ENCODE measurements at regions not wholly inside any gene's neighbourhood (a gene's known extent, or its start where the extent isn't known, plus 50 kb on each side); places are given as distances from the start of the nearest gene placed in this dataset.
"Not testable (repeated sequence)": the region's sequence is repeated elsewhere in the genome, so short reads cannot be mapped to it uniquely, and the experiment has no call there.

- no peak for TF ChIP-seq CTCF (IDR thresholded peaks at IDR 0.05 in 2 of 3, conservative IDR thresholded peaks at IDR 0.05 in 1 of 3; ENCODE audit: borderline replicate concordance in 1 of 3, insufficient read depth in 1 of 3, low read depth in 2 of 3, low read length in 2 of 3)
- TF ChIP-seq SIN3A (IDR thresholded peaks at IDR 0.05; ENCODE audit: low read depth) = no peak
- no peak for TF ChIP-seq SRF (IDR thresholded peaks at IDR 0.05; ENCODE audit: low read depth)
- no peak for TF ChIP-seq ELF1 (IDR thresholded peaks at IDR 0.05; ENCODE audit: borderline replicate concordance, low read depth)
- TF ChIP-seq CBX3 (IDR thresholded peaks at IDR 0.05; ENCODE audit: low read depth) = no peak
- no peak for TF ChIP-seq ZNF274 (IDR thresholded peaks at IDR 0.05; ENCODE audit: low read depth, low read length)
- TF ChIP-seq FOSL1 (IDR thresholded peaks at IDR 0.05; ENCODE audit: low read depth) = no peak
Measured at GRCh38 chr4:167987285-167987684, 105.1 kb upstream of the ANXA10 start (continued).

- Histone ChIP-seq H3K9me2 (ENCODE audit: insufficient read depth) (no peaks in the 10 kb centered on the region), H3K4me1 (ENCODE audit: control insufficient read depth in 1 of 2, insufficient read depth in 2 of 2, low read length in 2 of 2) (no peaks in the 10 kb centered on the region), H3K9me3 (ENCODE audit: control insufficient read depth in 1 of 2, insufficient read depth in 1 of 2, low read depth in 1 of 2, low read length in 2 of 2) (no peaks in the 10 kb centered on the region), H3K27ac (ENCODE audit: low read depth, low read length) (no peak overlapping the region), H3K27me3 (ENCODE audit: insufficient read depth, low read length) (no peaks in the 10 kb centered on the region), H3K36me3 (ENCODE audit: control insufficient read depth in 1 of 2, insufficient read depth in 2 of 2, low read length in 2 of 2) (no peaks in the 10 kb centered on the region), H3K4me2 (ENCODE audit: low read length) (no peak overlapping the region), H4K20me1 (ENCODE audit: insufficient read depth) (no peaks in the 10 kb centered on the region), H3K9ac (ENCODE audit: low read length) (no peak overlapping the region), H3K79me2 (ENCODE audit: insufficient read depth, low read length) (no peaks in the 10 kb centered on the region), H3K4me3 (replicated peaks in 1 of 2; ENCODE audit: low read depth in 1 of 2, low read length in 2 of 2) (no peak overlapping the region), H2AFZ (ENCODE audit: low read depth, low read length, poor library complexity, severe bottlenecking) (peak overlapping the region; percentile 92)
- peak; percentile 38; the same call in 1 of the 2 replicates for ATAC-seq
- TF ChIP-seq RAD21 (IDR thresholded peaks at IDR 0.05; ENCODE audit: low read depth) = peak; percentile 68
- TF ChIP-seq CEBPB (IDR thresholded peaks at IDR 0.05; ENCODE audit: low read depth) = no peak
- peak in 2 of 3 experiments; percentile 30 to 57; a peak in 2 of 6 replicates for TF ChIP-seq CTCF (IDR thresholded peaks at IDR 0.05 in 2 of 3, conservative IDR thresholded peaks at IDR 0.05 in 1 of 3; ENCODE audit: borderline replicate concordance in 1 of 3, insufficient read depth in 1 of 3, low read depth in 2 of 3, low read length in 2 of 3)
- TF ChIP-seq SIN3A (IDR thresholded peaks at IDR 0.05; ENCODE audit: low read depth) = no peak
- no peak for TF ChIP-seq CBX3 (IDR thresholded peaks at IDR 0.05; ENCODE audit: low read depth)
- no peak for TF ChIP-seq JUND (IDR thresholded peaks at IDR 0.05)
- BruUV-seq (replicated peaks) = no TSS peak
- intact Hi-C loops (cut with micrococcal nuclease) = loop anchor here (1.0 to 2.0 kb wide), 2 partner anchors 87 to 165 kb away; no protein-coding TSS in a partner anchor
- DNase-seq (ENCODE audit: low read depth, low spot score) = peak; percentile 4
- ChIA-PET POLR2A (interaction anchor here (0.8 kb wide), 1 partner anchor 549 kb away, joined by 3 read pairs; no protein-coding TSS in a partner anchor), CTCF (interaction anchor here (2.7 kb wide), 1 partner anchor 164 kb away, joined by 24 read pairs; no protein-coding TSS in a partner anchor), RAD21 (ENCODE audit: low non-redundant PET in 1 of 2, low total read pairs in 2 of 2, uncharacterized antibody in 2 of 2, unreplicated experiment in 2 of 2) (interaction anchor here in 1 of 2 experiments (1.0 kb wide), 1 partner anchor 164 kb away, joined by 3 read pairs; no protein-coding TSS in a partner anchor)
Measured at GRCh38 chr4:167989815-167990214, 102.5 kb upstream of the ANXA10 start.

GRCh38 chr4:168008112-168008511 lies 84.2 kb upstream of the ANXA10 start:
- H3K9ac ChIP-seq (ENCODE audit: low read length); POLR2A ChIA-PET; H4K20me1 ChIP-seq (ENCODE audit: insufficient read depth); H3K27me3 ChIP-seq (ENCODE audit: insufficient read depth, low read length); H3K4me1 ChIP-seq (ENCODE audit: control insufficient read depth in 1 of 2, insufficient read depth in 2 of 2, low read length in 2 of 2); H3K9me3 ChIP-seq (ENCODE audit: control insufficient read depth in 1 of 2, insufficient read depth in 1 of 2, low read depth in 1 of 2, low read length in 2 of 2); H3K36me3 ChIP-seq (ENCODE audit: control insufficient read depth in 1 of 2, insufficient read depth in 2 of 2, low read length in 2 of 2); H3K79me2 ChIP-seq (ENCODE audit: insufficient read depth, low read length); BruUV-seq (replicated peaks); CTCF ChIA-PET; H3K27ac ChIP-seq (ENCODE audit: low read depth, low read length); intact Hi-C loops (cut with micrococcal nuclease); H3K4me2 ChIP-seq (ENCODE audit: low read length); H3K4me3 ChIP-seq (replicated peaks in 1 of 2; ENCODE audit: low read depth in 1 of 2, low read length in 2 of 2); ATAC-seq; H3K9me2 ChIP-seq (ENCODE audit: insufficient read depth); RAD21 ChIA-PET (ENCODE audit: low non-redundant PET in 1 of 2, low total read pairs in 2 of 2, uncharacterized antibody in 2 of 2, unreplicated experiment in 2 of 2); DNase-seq (ENCODE audit: low read depth, low spot score); H2AFZ ChIP-seq (ENCODE audit: low read depth, low read length, poor library complexity, severe bottlenecking): not testable (repeated sequence)

Data from HCT116 (cell line).